ENCODE measurements at regions not wholly inside any gene's neighbourhood (a gene's known extent, or its start where the extent isn't known, plus 50 kb on each side); places are given as distances from the start of the nearest gene placed in this dataset.
"Not testable (repeated sequence)": the region's sequence is repeated elsewhere in the genome, so short reads cannot be mapped to it uniquely, and the experiment has no call there.

DNA sequence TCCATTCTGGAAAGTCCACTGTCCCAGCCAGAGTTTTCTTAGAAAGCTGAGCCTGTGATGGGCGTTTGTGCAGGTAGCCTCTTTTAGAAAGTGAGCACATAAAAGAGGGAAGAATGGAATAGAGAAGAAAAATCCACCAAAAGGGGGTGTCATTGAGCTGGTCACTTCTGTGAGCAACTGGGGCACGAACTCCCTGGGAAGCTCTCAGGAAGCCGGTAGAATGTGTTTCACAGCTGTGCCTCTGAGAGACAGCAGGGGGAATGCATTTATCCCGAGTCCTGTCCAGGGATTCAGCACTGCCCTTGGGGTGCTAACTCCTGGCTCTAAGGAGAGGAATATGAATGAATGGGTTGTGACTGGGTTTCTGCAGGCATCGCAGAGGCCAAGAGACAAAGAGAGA, 73.8 kb upstream of the SPATA31A3 start:
- TF ChIP-seq CTCF, EP300, POLR2AphosphoS5 (IDR thresholded peaks at IDR 0.05): not testable (repeated sequence)
